IMR-90 (cell line): ENCODE measurements at regions not wholly inside any gene's neighbourhood (a gene's known extent, or its start where the extent isn't known, plus 50 kb on each side); places are given as distances from the start of the nearest gene placed in this dataset.
"Not testable (repeated sequence)": the region's sequence is repeated elsewhere in the genome, so short reads cannot be mapped to it uniquely, and the experiment has no call there.

Source experiments
- ATAC-seq: fragments of 200-7000 bp; cut with Tn5 transposase; 2 replicates; pipeline ENCODE4 v1.9.1; 2020; ENCODE audit warnings: low read depth, mild to moderate bottlenecking, moderate library complexity
- BruUV-seq: library from RNA; stranded (reverse); fragments of 400-500 nt; replicated peaks from 2 replicates; lab custom pipeline; 2021; lab: Mats Ljungman, UMichigan
- CTCF ChIA-PET: fragments of 300-600 bp; formaldehyde crosslinking; extraction: SDS; loops from one replicate; lab custom pipeline; 2021; ENCODE audit warnings: antibody characterized with exemption; lab: Yijun Ruan, JAX
- POLR2A ChIA-PET: fragments of 300-600 bp; sonication (Branson Sonifier 250); formaldehyde crosslinking; loops from one replicate; lab custom pipeline; 2022; ENCODE audit warnings: antibody characterized with exemption; ENCODE audit not compliant: unreplicated experiment; lab: Charles Lee
- DNase-seq: peaks from one replicate; pipeline ENCODE4 v3.0.0; 2013
- H2AFZ ChIP-seq: replicated peaks from 2 replicates; pipeline ENCODE3; 2013; ENCODE audit warnings: low read length, mild to moderate bottlenecking; ENCODE audit not compliant: poor library complexity
- H2AK5ac ChIP-seq: 2 replicates; pipeline ENCODE4 v1.6.1; 2013; ENCODE audit warnings: low read depth, low read length, inconsistent platforms
- H2AK9ac ChIP-seq: replicated peaks from 2 replicates; pipeline ENCODE3; 2013; ENCODE audit warnings: mild to moderate bottlenecking, low read depth, low read length, moderate library complexity; ENCODE audit not compliant: poor library complexity
- H2BK120ac ChIP-seq: 2 replicates; pipeline ENCODE4 v1.6.1; 2013; ENCODE audit warnings: low read depth, low read length, inconsistent platforms
- H2BK15ac ChIP-seq: 3 replicates; pipeline ENCODE4 v1.6.1; 2013; ENCODE audit warnings: low read depth, low read length, inconsistent platforms
- H2BK20ac ChIP-seq: 2 replicates; pipeline ENCODE4 v1.6.1; 2013; ENCODE audit warnings: low read depth, mild to moderate bottlenecking, inconsistent platforms, low read length, moderate library complexity
- H2BK5ac ChIP-seq: 2 replicates; pipeline ENCODE4 v1.6.1; 2013; ENCODE audit warnings: mild to moderate bottlenecking, low read depth, low read length, inconsistent platforms; ENCODE audit not compliant: poor library complexity, severe bottlenecking
- H3K14ac ChIP-seq: replicated peaks from 2 replicates; pipeline ENCODE4 v1.6.1; 2013; ENCODE audit warnings: low read depth, low read length, inconsistent platforms
- H3K18ac ChIP-seq: 2 replicates; pipeline ENCODE4 v1.6.1; 2013; ENCODE audit warnings: low read depth, low read length, control low read depth
- H3K23ac ChIP-seq: 2 replicates; pipeline ENCODE4 v1.6.1; 2013; ENCODE audit warnings: low read depth, low read length, inconsistent platforms
- H3K27ac ChIP-seq: 2 replicates; pipeline ENCODE4 v1.5.1; 2013; ENCODE audit warnings: mild to moderate bottlenecking, control low read depth, low read length; ENCODE audit not compliant: insufficient read depth
- H3K27me3 ChIP-seq: 2 replicates; pipeline ENCODE4 v1.6.1; 2013; ENCODE audit warnings: low read length; ENCODE audit not compliant: control insufficient read depth, insufficient read depth
- H3K36me3 ChIP-seq: 2 replicates; pipeline ENCODE4 v1.6.1; 2013; ENCODE audit warnings: low read length, mixed read lengths; ENCODE audit not compliant: control insufficient read depth, insufficient read depth
- H3K4ac ChIP-seq: 2 replicates; pipeline ENCODE4 v1.6.1; 2013; ENCODE audit warnings: low read depth, low read length, inconsistent platforms
- H3K4me1 ChIP-seq: 2 replicates; pipeline ENCODE4 v1.6.1; 2013; ENCODE audit warnings: low read length, mixed read lengths; ENCODE audit not compliant: control insufficient read depth, insufficient read depth
- H3K4me2 ChIP-seq: 2 replicates; pipeline ENCODE4 v1.6.1; 2013; ENCODE audit warnings: low read depth, mild to moderate bottlenecking, control low read depth, low read length, moderate library complexity
- H3K4me3 ChIP-seq: 2 replicates; pipeline ENCODE4 v1.5.1; 2013; ENCODE audit warnings: low read depth, mild to moderate bottlenecking, control low read depth, low read length, moderate library complexity; ENCODE audit not compliant: insufficient read depth
- H3K56ac ChIP-seq: 2 replicates; pipeline ENCODE4 v1.6.1; 2013; ENCODE audit warnings: low read length, inconsistent platforms; ENCODE audit not compliant: insufficient read depth; ENCODE audit errors: extremely low read depth
- H3K79me1 ChIP-seq, 2 experiments: 2 replicates each; pipeline ENCODE4 v1.6.1; 2013; ENCODE audit warnings: low read length in 2 of 2, inconsistent platforms in 1 of 2, low read depth in 1 of 2
- H3K9ac ChIP-seq: 2 replicates; pipeline ENCODE4 v1.6.1; 2013; ENCODE audit warnings: low read depth, low read length, control low read depth
- H3K9me1 ChIP-seq: 2 replicates; pipeline ENCODE4 v1.6.1; 2013; ENCODE audit warnings: low read length, inconsistent platforms; ENCODE audit not compliant: insufficient read depth
- H3K9me3 ChIP-seq: 2 replicates; pipeline ENCODE4 v1.6.1; 2013; ENCODE audit warnings: low read length; ENCODE audit not compliant: control insufficient read depth, insufficient read depth
- H4K20me1 ChIP-seq: 2 replicates; pipeline ENCODE4 v1.6.1; 2013; ENCODE audit warnings: low read length, inconsistent platforms; ENCODE audit not compliant: insufficient read depth
- H4K5ac ChIP-seq: 2 replicates; pipeline ENCODE4 v1.6.1; 2013; ENCODE audit warnings: mild to moderate bottlenecking, low read depth, low read length, control low read depth
- H4K8ac ChIP-seq, 2 experiments: 2 replicates each; pipeline ENCODE4 v1.6.1; 2013; ENCODE audit warnings: low read depth in 2 of 2, low read length in 2 of 2, control low read depth in 1 of 2, inconsistent platforms in 1 of 2
- H4K91ac ChIP-seq: 2 replicates; pipeline ENCODE4 v1.6.1; 2013; ENCODE audit warnings: low read depth, low read length, inconsistent platforms; ENCODE audit not compliant: insufficient read depth
- BHLHE40 ChIP-seq: fragments of 150-350 bp; IDR thresholded peaks from 2 replicates; pipeline ENCODE4 v1.6.1; 2016; ENCODE audit warnings: mild to moderate bottlenecking, low read depth, low read length
- MAFK ChIP-seq: IDR thresholded peaks from 2 replicates; pipeline ENCODE4 v1.6.1; 2012; ENCODE audit warnings: low read depth, low read length, improper control_type of control experiment
- SMC3 ChIP-seq: fragments of 150-350 bp; IDR thresholded peaks from 2 replicates; pipeline ENCODE4 v1.6.1; 2016; ENCODE audit warnings: low read depth, mild to moderate bottlenecking, antibody characterized with exemption, low read length, moderate library complexity
- WGBS, 2 experiments: methylation state at CpG; one replicate each; pipeline versions ENCODE4 v1.1.5 to v1.1.7; 2013; ENCODE audit warnings: missing lambda C conversion rate in 2 of 2; ENCODE audit not compliant: insufficient read length in 1 of 2; ENCODE audit errors: extremely low coverage in 2 of 2; 5-methylcytosine and 5-hydroxymethylcytosine counted together
- dilution Hi-C: fragments of 300-500 bp; cut with HindIII; formaldehyde crosslinking; loops from one replicate; pipeline ENCODE4 v1.14.3; 2018; ENCODE audit warnings: low sequenced_read_pairs; ENCODE audit not compliant: unreplicated experiment
- in situ Hi-C: fragments of 300-500 bp; cut with MboI; formaldehyde crosslinking; loops from 3 replicates; pipeline ENCODE4 v1.14.3; 2019; ENCODE audit warnings: low sequenced_read_pairs, inconsistent platforms, mixed read lengths
- intact Hi-C: fragments of 100-400 bp; cut with micrococcal nuclease; formaldehyde crosslinking; loops from 2 replicates; pipeline ENCODE4 v1.10.0; 2022
- TF ChIP-seq, protein P1 (sequence below): fragments of 150-350 bp; IDR thresholded peaks from 2 replicates; pipeline ENCODE4 v1.6.1; 2017; ENCODE audit warnings: mild to moderate bottlenecking, antibody characterized with exemption, low read length, low read depth

- intact Hi-C loops (no loop called here), dilution Hi-C loops (no loop called here), in situ Hi-C loops (no loop called here)
- no peak overlapping the region for H2BK20ac ChIP-seq
- TF ChIP-seq SMC3 (no peak), BHLHE40 (no peak), MAFK (no peak)
- TF ChIP-seq, protein P1, sequence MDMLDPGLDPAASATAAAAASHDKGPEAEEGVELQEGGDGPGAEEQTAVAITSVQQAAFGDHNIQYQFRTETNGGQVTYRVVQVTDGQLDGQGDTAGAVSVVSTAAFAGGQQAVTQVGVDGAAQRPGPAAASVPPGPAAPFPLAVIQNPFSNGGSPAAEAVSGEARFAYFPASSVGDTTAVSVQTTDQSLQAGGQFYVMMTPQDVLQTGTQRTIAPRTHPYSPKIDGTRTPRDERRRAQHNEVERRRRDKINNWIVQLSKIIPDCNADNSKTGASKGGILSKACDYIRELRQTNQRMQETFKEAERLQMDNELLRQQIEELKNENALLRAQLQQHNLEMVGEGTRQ: no peak
- no peak overlapping the region for H3K14ac ChIP-seq
- no peak overlapping the region for H3K4me3 ChIP-seq
- POLR2A ChIA-PET: no interaction called here
- H3K36me3 ChIP-seq: no peaks in the 10 kb centered on the region
- no peak overlapping the region for H3K27ac ChIP-seq
- H2BK120ac ChIP-seq: no peak overlapping the region
- H2BK5ac ChIP-seq: no peak overlapping the region
- no peaks in the 10 kb centered on the region for H3K9me1 ChIP-seq
- H3K9me3 ChIP-seq: peaks cover 6% of the 10 kb centered on the region
- H3K79me1 ChIP-seq: no peaks in the 10 kb centered on the region
- no peak overlapping the region for H4K5ac ChIP-seq
- H2BK15ac ChIP-seq: no peak overlapping the region
- H2AFZ ChIP-seq: no peak overlapping the region
- no peak overlapping the region for H3K9ac ChIP-seq
- no peak overlapping the region for H2AK5ac ChIP-seq
- no CpG with 5 or more reads among the region's 2 CpGs for WGBS, 2 experiments
- DNase-seq (no peak), ATAC-seq (no peak)
- no peaks in the 10 kb centered on the region for H3K4me1 ChIP-seq
- H3K27me3 ChIP-seq: no peaks in the 10 kb centered on the region
- H3K4me2 ChIP-seq: no peak overlapping the region
- H4K20me1 ChIP-seq: no peaks in the 10 kb centered on the region
- no peak overlapping the region for H3K18ac ChIP-seq
- H4K91ac ChIP-seq: no peak overlapping the region
- H3K56ac ChIP-seq: no peak overlapping the region
- H3K4ac ChIP-seq: no peak overlapping the region
- no peak overlapping the region for H4K8ac ChIP-seq
- no peak overlapping the region for H2AK9ac ChIP-seq
- no peak overlapping the region for H3K23ac ChIP-seq
- CTCF ChIA-PET: no interaction called here
- no TSS peak for BruUV-seq
These were observed 593.1 kb upstream of the CAMK1G start for GRCh38 chr1:208990456-208990855.

- H2AFZ ChIP-seq, H3K9ac ChIP-seq, ATAC-seq, H3K27me3 ChIP-seq, H2AK5ac ChIP-seq, H3K9me1 ChIP-seq, H4K8ac ChIP-seq, H2BK5ac ChIP-seq, CTCF ChIA-PET, H3K36me3 ChIP-seq, H3K4me2 ChIP-seq, intact Hi-C loops, H3K23ac ChIP-seq, H2BK15ac ChIP-seq, DNase-seq, H3K4me1 ChIP-seq, H4K91ac ChIP-seq, H3K27ac ChIP-seq, BruUV-seq, H3K79me1 ChIP-seq, H2BK20ac ChIP-seq, H3K56ac ChIP-seq, H2AK9ac ChIP-seq, H4K5ac ChIP-seq, H2BK120ac ChIP-seq, dilution Hi-C loops, POLR2A ChIA-PET, H3K18ac ChIP-seq, H3K4me3 ChIP-seq, H3K4ac ChIP-seq, in situ Hi-C loops, H3K14ac ChIP-seq, H4K20me1 ChIP-seq, H3K9me3 ChIP-seq: not testable (repeated sequence)
- WGBS, 2 experiments: no CpG with 5 or more reads among the region's 2 CpGs
These were observed 586.5 kb upstream of the CAMK1G start for GRCh38 chr1:208997053-208997452.
